Ovary (tissue), 3 donors: ENCODE measurements at regions not wholly inside any gene's neighbourhood (a gene's known extent, or its start where the extent isn't known, plus 50 kb on each side); places are given as distances from the start of the nearest gene placed in this dataset.

Experiments used
- EP300 ChIP-seq: sonication (generic); formaldehyde crosslinking; IDR thresholded peaks from one replicate; pipeline ENCODE4 v1.6.1; 2017; ENCODE audit warnings: antibody characterized with exemption
- POLR2A ChIP-seq: fragments of 450-650 bp; IDR thresholded peaks from one replicate; pipeline ENCODE4 v1.6.1; 2017; ENCODE audit warnings: antibody characterized with exemption, mild to moderate bottlenecking, moderate library complexity
- TF ChIP-seq, protein P1 (sequence below), 3 donors: fragments of 450-650 bp in 2 of 3; fragments of 200-600 bp in 1 of 3; IDR thresholded peaks; one replicate each; pipeline versions ENCODE4 v1.5.1 to v1.8.0; 2016 to 2022; ENCODE audit warnings: antibody characterized with exemption in 3 of 3, mild to moderate bottlenecking in 1 of 3
- donor health status: DM: no; HTN: no; CAD: no.

DNA sequence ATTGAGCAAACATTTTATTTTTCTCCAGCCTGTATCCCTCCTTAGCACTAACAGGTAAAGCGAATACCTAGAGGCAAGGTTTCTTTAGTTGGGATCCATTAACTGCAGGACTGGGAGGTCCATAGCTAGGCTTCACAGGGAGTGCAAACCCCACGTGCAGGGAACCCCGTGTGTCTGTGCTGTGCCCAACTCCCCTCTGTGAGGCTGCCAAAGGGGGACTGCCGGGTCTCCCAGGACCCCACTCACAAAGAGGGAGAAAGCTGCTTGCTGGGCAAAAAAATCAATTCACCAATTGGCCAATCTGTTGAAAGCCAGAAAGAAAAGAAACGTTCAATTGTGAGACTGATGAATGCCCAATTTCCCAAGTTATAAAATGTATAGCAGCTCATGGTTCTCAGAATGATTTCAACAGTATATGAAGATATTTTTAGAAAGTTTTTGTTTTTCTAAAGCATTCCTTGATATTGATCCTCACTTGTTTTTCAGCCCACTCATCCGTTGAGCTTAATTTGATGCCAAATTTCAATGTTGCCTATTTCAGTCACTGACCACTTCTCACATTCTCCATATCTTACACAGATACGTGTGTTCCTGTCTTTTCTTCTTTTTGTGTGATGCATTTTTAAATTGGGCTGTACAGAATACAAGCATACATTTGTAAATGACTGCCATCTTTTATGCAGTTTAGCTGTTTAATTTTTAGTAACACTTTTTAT lies 202.7 kb upstream of the PRSS58 start:
- TF ChIP-seq, protein P1, sequence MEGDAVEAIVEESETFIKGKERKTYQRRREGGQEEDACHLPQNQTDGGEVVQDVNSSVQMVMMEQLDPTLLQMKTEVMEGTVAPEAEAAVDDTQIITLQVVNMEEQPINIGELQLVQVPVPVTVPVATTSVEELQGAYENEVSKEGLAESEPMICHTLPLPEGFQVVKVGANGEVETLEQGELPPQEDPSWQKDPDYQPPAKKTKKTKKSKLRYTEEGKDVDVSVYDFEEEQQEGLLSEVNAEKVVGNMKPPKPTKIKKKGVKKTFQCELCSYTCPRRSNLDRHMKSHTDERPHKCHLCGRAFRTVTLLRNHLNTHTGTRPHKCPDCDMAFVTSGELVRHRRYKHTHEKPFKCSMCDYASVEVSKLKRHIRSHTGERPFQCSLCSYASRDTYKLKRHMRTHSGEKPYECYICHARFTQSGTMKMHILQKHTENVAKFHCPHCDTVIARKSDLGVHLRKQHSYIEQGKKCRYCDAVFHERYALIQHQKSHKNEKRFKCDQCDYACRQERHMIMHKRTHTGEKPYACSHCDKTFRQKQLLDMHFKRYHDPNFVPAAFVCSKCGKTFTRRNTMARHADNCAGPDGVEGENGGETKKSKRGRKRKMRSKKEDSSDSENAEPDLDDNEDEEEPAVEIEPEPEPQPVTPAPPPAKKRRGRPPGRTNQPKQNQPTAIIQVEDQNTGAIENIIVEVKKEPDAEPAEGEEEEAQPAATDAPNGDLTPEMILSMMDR (IDR thresholded peaks at IDR 0.05), result no peak
- TF ChIP-seq EP300 (no peak), POLR2A (no peak)
